Type B pancreatic cell (in vitro differentiated cells): ENCODE measurements at regions not wholly inside any gene's neighbourhood (a gene's known extent, or its start where the extent isn't known, plus 50 kb on each side); places are given as distances from the start of the nearest gene placed in this dataset.

Experiments used
- DNase-seq: peaks from one replicate; pipeline ENCODE4 v3.0.0; 2021; ENCODE audit warnings: mixed read lengths; ENCODE audit not compliant: unreplicated experiment; ENCODE audit errors: extremely low spot score
- H3K27ac Mint-ChIP-seq: 2 replicates; pipeline ENCODE4 v1.8.0; 2021; ENCODE audit warnings: mild to moderate bottlenecking, mixed read lengths
- H3K27me3 Mint-ChIP-seq: 2 replicates; pipeline ENCODE4 v1.8.0; 2021; ENCODE audit warnings: mixed read lengths
- H3K36me3 Mint-ChIP-seq: 2 replicates; pipeline ENCODE4 v1.8.0; 2021; ENCODE audit warnings: mixed read lengths
- H3K4me1 Mint-ChIP-seq: one replicate; pipeline ENCODE4 v1.8.0; 2021; ENCODE audit warnings: mixed read lengths; ENCODE audit not compliant: unreplicated experiment
- H3K4me3 Mint-ChIP-seq: 2 replicates; pipeline ENCODE4 v1.8.0; 2021; ENCODE audit warnings: mild to moderate bottlenecking, mixed read lengths
- H3K9me3 Mint-ChIP-seq: 2 replicates; pipeline ENCODE4 v1.8.0; 2021; ENCODE audit warnings: mixed read lengths
- CTCF ChIP-seq: fragments of 200-600 bp; sonication (generic); conservative IDR thresholded peaks from 2 replicates; pipeline ENCODE4 v1.5.0; 2021; ENCODE audit warnings: antibody characterized with exemption, mild to moderate bottlenecking

- H3K9me3 Mint-ChIP-seq: no peaks in the 10 kb centered on the region
- TF ChIP-seq CTCF: no peak
- no peak for DNase-seq
These were observed 227.2 kb downstream of the BRD1 start for GRCh38 chr22:49600468-49600867.

GRCh38 chr22:49599691-49600455 is 227.8 kb downstream of the BRD1 start:
- no peak overlapping the region for H3K4me3 Mint-ChIP-seq
- no peak for DNase-seq
- no peak for TF ChIP-seq CTCF
- no peaks in the 10 kb centered on the region for H3K36me3 Mint-ChIP-seq
- no peaks in the 10 kb centered on the region for H3K27me3 Mint-ChIP-seq
- H3K9me3 Mint-ChIP-seq: no peaks in the 10 kb centered on the region
- no peaks in the 10 kb centered on the region for H3K4me1 Mint-ChIP-seq
- no peak overlapping the region for H3K27ac Mint-ChIP-seq

More at GRCh38 chr22:49600468-49600867, 227.2 kb downstream of the BRD1 start:
- Mint-ChIP-seq H3K4me1 (no peaks in the 10 kb centered on the region), H3K27me3 (no peaks in the 10 kb centered on the region), H3K36me3 (no peaks in the 10 kb centered on the region), H3K27ac (no peak overlapping the region), H3K4me3 (no peak overlapping the region)

DNA sequence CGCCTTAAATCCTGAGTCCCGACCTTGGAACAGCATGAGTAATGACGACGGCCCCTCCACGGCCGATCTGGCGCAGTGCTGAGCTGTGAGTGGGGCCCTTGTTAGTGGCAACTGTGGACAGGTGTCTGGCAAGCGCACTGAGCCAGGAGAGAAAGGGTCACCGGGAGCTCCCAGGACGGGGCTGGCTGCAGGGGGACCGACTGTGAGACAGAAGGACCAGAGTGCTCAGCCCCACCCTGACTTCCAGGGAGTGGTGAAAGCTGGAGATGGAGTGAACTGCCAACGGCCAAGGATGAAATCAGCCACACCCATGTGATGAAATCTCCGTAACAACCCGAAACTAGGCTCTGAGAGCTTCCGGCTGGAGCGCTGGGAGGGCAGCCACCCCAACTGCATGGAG is 228.6 kb downstream of the BRD1 start:
- no peaks in the 10 kb centered on the region for H3K4me1 Mint-ChIP-seq
- DNase-seq: no peak
- TF ChIP-seq CTCF: no peak
- no peak overlapping the region for H3K27ac Mint-ChIP-seq
- H3K36me3 Mint-ChIP-seq: no peaks in the 10 kb centered on the region
- H3K27me3 Mint-ChIP-seq: no peaks in the 10 kb centered on the region
- H3K9me3 Mint-ChIP-seq: no peaks in the 10 kb centered on the region
- no peak overlapping the region for H3K4me3 Mint-ChIP-seq

DNA sequence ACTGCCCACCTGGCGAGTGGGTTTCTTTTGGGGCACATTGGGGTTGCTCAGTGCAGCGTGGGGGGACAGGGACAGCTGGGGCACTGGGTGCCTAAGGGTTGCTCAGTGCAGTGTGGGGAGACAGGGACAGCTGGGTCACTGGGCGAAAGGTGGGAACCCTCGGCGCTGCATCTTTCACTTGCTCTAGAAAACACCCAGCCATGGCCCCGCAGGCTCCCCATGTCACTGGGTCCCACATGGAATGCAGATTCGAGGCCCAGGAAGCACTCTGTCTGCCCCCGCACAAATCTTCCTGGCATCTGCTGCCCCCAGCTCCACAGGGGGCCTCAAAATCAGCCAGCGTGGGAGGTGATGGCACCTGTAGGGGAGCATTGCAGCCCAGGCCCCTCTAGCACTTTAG is 229.3 kb downstream of the BRD1 start:
- Mint-ChIP-seq H3K27me3 (no peaks in the 10 kb centered on the region), H3K27ac (no peak overlapping the region), H3K9me3 (no peaks in the 10 kb centered on the region), H3K4me1 (no peaks in the 10 kb centered on the region), H3K4me3 (no peak overlapping the region), H3K36me3 (no peaks in the 10 kb centered on the region)
- no peak for DNase-seq
- TF ChIP-seq CTCF: no peak

DNA sequence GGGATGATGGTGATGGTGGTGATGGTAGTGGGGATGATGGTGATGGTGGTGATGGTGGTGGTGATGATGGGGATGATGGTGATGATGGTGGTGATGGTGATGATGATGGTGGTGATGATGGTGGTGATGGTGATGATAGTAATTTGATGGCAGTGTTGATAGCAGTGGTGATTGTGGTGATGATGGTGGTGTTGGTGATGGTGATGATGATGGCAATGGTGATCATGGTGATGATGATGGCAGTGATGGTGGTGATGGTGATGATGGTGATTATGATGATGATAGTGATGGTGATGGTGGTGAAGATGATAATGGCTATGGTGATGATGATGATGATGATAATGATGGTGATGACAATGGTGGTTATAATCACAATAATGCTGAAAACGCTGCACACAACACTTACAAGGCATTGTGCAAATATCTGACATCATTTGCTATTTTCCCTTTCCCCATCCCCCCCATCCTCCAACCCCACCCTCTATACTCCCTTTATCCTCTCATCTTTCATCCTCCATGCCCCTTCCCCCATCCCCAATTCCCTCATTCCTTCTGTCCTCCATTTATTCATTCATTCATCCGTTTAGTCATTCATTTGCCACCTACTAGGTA is 230.1 kb downstream of the BRD1 start:
- no peak for TF ChIP-seq CTCF
- Mint-ChIP-seq H3K27me3 (no peaks in the 10 kb centered on the region), H3K36me3 (no peaks in the 10 kb centered on the region), H3K27ac (no peak overlapping the region), H3K4me3 (no peak overlapping the region), H3K9me3 (no peaks in the 10 kb centered on the region), H3K4me1 (no peaks in the 10 kb centered on the region)
- no peak for DNase-seq
